ENCODE measurements at regions not wholly inside any gene's neighbourhood (a gene's known extent, or its start where the extent isn't known, plus 50 kb on each side); places are given as distances from the start of the nearest gene placed in this dataset.
"Not testable (repeated sequence)": the region's sequence is repeated elsewhere in the genome, so short reads cannot be mapped to it uniquely, and the experiment has no call there.

GRCh38 chr20:50449738-50450492, 60.3 kb upstream of the PTPN1 start:
- no peaks in the 10 kb centered on the region for H3K36me3 ChIP-seq (ENCODE audit: control insufficient read depth, insufficient read depth, low read length, severe bottlenecking)
- DNase-seq (ENCODE audit: low read depth) = no peak
- H3K27me3 ChIP-seq (replicated peaks; ENCODE audit: control insufficient read depth, insufficient read depth, low read length) = no peaks in the 10 kb centered on the region
- no peak overlapping the region for H3K4me3 ChIP-seq (ENCODE audit: low read length)
- H3K4me1 ChIP-seq (ENCODE audit: control insufficient read depth, insufficient read depth, low read length) = peaks cover 31% of the 10 kb centered on the region
- H3K9me3 ChIP-seq (ENCODE audit: control insufficient read depth, low read length) = no peaks in the 10 kb centered on the region
- peak overlapping the region; percentile 21 for H3K9ac ChIP-seq (ENCODE audit: low read length)

DNA sequence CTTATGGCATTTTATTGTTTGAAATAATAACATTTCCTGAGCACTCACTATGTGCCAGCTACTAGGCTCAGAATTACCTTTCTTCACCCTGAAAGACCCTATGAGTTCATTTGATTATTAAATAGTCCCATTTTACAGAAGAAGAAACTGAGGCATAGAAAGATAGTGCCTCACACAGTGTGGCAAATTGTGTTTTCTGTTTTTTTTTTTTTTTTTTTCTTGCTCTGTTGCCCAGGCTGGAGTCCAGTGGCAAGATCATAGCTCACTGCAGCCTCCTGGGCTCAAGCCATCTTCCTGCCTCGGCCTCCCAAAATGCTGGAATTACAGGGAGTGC, 59.7 kb upstream of the PTPN1 start:
- Histone ChIP-seq H3K36me3 (ENCODE audit: control insufficient read depth, insufficient read depth, low read length, severe bottlenecking) (no peaks in the 10 kb centered on the region), H3K9ac (ENCODE audit: low read length) (peak overlapping the region; percentile 21), H3K4me1 (ENCODE audit: control insufficient read depth, insufficient read depth, low read length) (peaks cover 31% of the 10 kb centered on the region), H3K27me3 (replicated peaks; ENCODE audit: control insufficient read depth, insufficient read depth, low read length) (no peaks in the 10 kb centered on the region), H3K4me3 (ENCODE audit: low read length) (no peak overlapping the region), H3K9me3 (ENCODE audit: control insufficient read depth, low read length) (no peaks in the 10 kb centered on the region)
- DNase-seq (ENCODE audit: low read depth) = no peak

GRCh38 chr20:50450881-50451752, 59.1 kb upstream of the PTPN1 start:
- H3K4me3 ChIP-seq (ENCODE audit: low read length) = peak overlapping the region; percentile 53

DNA sequence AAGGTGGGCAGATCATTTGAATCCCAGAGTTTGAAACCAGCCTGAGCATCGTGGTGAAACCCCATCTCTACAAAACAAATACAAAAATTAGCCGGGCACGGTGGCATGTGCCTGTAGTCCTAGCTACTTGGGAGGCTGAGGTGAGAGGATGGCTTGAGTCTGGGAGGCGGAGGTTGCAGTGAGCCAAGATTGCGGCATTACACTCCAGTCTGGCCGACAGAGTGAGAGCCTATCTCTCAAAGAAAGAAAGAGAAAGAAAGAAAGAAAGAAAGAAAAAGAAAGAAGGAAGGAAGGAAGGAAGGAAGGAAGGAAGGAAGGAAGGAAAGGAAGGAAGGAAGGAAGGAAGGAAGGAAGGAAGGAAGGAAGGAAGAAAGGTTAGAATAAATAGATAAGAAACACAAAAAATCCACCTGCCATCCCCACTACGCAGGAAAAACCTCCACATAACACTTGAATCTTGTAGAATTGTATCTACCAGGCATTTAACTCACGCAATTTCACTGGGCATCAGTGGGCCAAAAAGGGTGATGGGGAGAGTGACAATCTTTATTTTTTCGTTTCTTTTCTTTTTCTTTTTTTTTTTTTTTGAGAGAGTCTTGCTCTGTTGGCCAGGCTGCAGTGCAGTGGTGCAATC, 58.3 kb upstream of the PTPN1 start:
- H3K9me3 ChIP-seq (ENCODE audit: control insufficient read depth, low read length); H3K27me3 ChIP-seq (replicated peaks; ENCODE audit: control insufficient read depth, insufficient read depth, low read length); H3K36me3 ChIP-seq (ENCODE audit: control insufficient read depth, insufficient read depth, low read length, severe bottlenecking); DNase-seq (ENCODE audit: low read depth): not testable (repeated sequence)
- peak overlapping the region; percentile 69 for H3K9ac ChIP-seq (ENCODE audit: low read length)
- peaks cover 31% of the 10 kb centered on the region for H3K4me1 ChIP-seq (ENCODE audit: control insufficient read depth, insufficient read depth, low read length)
- H3K4me3 ChIP-seq (ENCODE audit: low read length) = peak overlapping the region; percentile 53

More at GRCh38 chr20:50450881-50451752, 59.1 kb upstream of the PTPN1 start:
- peak overlapping the region; percentile 69 for H3K9ac ChIP-seq (ENCODE audit: low read length)
- H3K36me3 ChIP-seq (ENCODE audit: control insufficient read depth, insufficient read depth, low read length, severe bottlenecking) = no peaks in the 10 kb centered on the region
- H3K4me1 ChIP-seq (ENCODE audit: control insufficient read depth, insufficient read depth, low read length) = peaks cover 31% of the 10 kb centered on the region
- H3K27me3 ChIP-seq (replicated peaks; ENCODE audit: control insufficient read depth, insufficient read depth, low read length) = no peaks in the 10 kb centered on the region
- peak; percentile 67 for DNase-seq (ENCODE audit: low read depth)
- no peaks in the 10 kb centered on the region for H3K9me3 ChIP-seq (ENCODE audit: control insufficient read depth, low read length)

GRCh38 chr20:50453533-50454244, 56.5 kb upstream of the PTPN1 start:
- DNase-seq (ENCODE audit: low read depth) = no peak
- Histone ChIP-seq H3K4me1 (ENCODE audit: control insufficient read depth, insufficient read depth, low read length) (peaks cover 30% of the 10 kb centered on the region), H3K4me3 (ENCODE audit: low read length) (no peak overlapping the region), H3K27me3 (replicated peaks; ENCODE audit: control insufficient read depth, insufficient read depth, low read length) (no peaks in the 10 kb centered on the region), H3K9me3 (ENCODE audit: control insufficient read depth, low read length) (no peaks in the 10 kb centered on the region), H3K9ac (ENCODE audit: low read length) (no peak overlapping the region), H3K36me3 (ENCODE audit: control insufficient read depth, insufficient read depth, low read length, severe bottlenecking) (no peaks in the 10 kb centered on the region)

DNA sequence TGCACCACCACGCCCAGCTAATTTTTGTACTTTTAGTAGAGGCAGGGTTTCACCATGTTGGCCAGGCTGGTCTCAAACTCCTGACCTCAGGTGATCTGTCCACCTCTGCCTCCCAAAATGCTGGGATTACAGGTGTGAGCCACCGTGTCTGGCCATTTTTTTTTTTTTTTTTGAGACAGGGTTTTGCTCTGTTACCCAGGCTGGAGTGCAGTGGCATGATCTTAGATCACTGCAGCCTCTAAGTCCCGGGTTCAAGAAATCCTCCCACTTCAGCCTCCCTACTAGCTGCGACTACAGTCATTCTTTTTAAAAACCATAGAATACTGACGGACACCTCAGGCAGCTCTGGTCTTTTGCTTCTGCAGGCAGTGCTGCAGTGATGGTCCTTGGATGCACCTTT, 54.9 kb upstream of the PTPN1 start:
- not testable (repeated sequence) for H3K36me3 ChIP-seq (ENCODE audit: control insufficient read depth, insufficient read depth, low read length, severe bottlenecking); H3K4me3 ChIP-seq (ENCODE audit: low read length); H3K27me3 ChIP-seq (replicated peaks; ENCODE audit: control insufficient read depth, insufficient read depth, low read length); DNase-seq (ENCODE audit: low read depth); H3K9ac ChIP-seq (ENCODE audit: low read length); H3K9me3 ChIP-seq (ENCODE audit: control insufficient read depth, low read length)
- peaks cover 17% of the 10 kb centered on the region for H3K4me1 ChIP-seq (ENCODE audit: control insufficient read depth, insufficient read depth, low read length)

DNA sequence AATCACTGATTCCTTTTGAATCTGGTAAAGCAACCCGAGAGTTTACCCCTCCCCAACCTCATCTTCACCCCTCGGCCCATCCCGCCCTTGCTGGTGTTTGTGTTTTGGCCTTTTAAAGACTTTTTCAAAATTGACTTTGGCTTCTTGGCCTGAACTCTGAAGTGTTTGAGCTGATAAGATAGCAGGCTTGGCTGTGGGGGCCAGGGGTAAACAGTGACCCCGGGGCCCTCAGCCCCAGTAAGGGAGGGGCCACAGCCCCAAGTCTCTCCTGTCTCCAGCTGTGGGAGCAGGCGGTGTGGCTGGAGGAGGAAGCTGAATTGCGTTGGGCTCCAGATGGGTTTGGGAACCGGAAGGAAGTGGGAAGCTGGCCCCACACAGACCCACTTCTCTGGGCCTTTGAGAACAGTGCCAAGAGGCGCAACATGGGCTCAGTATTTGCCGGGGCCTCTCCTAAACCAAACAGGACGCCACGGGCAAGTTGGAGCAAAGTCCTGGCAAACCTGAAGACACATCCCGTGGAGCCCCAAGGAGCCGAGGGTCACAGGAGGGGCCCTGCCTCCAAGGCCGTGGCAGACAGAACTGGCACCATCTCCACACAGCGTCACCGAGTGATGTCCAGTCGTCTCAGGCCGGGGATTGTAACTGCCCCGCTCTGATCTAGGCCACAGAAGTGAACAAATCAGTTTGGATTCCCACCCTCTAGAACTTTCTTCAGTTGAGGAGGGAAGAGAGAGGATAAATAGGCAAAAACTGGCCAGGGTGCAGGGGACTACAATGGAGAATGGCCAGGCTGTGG, 54.3 kb upstream of the PTPN1 start:
- no peak overlapping the region for H3K9ac ChIP-seq (ENCODE audit: low read length)
- no peaks in the 10 kb centered on the region for H3K27me3 ChIP-seq (replicated peaks; ENCODE audit: control insufficient read depth, insufficient read depth, low read length)
- DNase-seq (ENCODE audit: low read depth) = no peak
- H3K36me3 ChIP-seq (ENCODE audit: control insufficient read depth, insufficient read depth, low read length, severe bottlenecking) = no peaks in the 10 kb centered on the region
- H3K9me3 ChIP-seq (ENCODE audit: control insufficient read depth, low read length) = no peaks in the 10 kb centered on the region
- no peak overlapping the region for H3K4me3 ChIP-seq (ENCODE audit: low read length)
- H3K4me1 ChIP-seq (ENCODE audit: control insufficient read depth, insufficient read depth, low read length) = peaks cover 16% of the 10 kb centered on the region

GRCh38 chr20:50456452-50457324, 53.5 kb upstream of the PTPN1 start:
- Histone ChIP-seq H3K9me3 (ENCODE audit: control insufficient read depth, low read length) (no peaks in the 10 kb centered on the region), H3K9ac (ENCODE audit: low read length) (no peak overlapping the region), H3K27me3 (replicated peaks; ENCODE audit: control insufficient read depth, insufficient read depth, low read length) (no peaks in the 10 kb centered on the region), H3K4me3 (ENCODE audit: low read length) (no peak overlapping the region), H3K36me3 (ENCODE audit: control insufficient read depth, insufficient read depth, low read length, severe bottlenecking) (no peaks in the 10 kb centered on the region), H3K4me1 (ENCODE audit: control insufficient read depth, insufficient read depth, low read length) (peaks cover 11% of the 10 kb centered on the region)
- no peak for DNase-seq (ENCODE audit: low read depth)

DNA sequence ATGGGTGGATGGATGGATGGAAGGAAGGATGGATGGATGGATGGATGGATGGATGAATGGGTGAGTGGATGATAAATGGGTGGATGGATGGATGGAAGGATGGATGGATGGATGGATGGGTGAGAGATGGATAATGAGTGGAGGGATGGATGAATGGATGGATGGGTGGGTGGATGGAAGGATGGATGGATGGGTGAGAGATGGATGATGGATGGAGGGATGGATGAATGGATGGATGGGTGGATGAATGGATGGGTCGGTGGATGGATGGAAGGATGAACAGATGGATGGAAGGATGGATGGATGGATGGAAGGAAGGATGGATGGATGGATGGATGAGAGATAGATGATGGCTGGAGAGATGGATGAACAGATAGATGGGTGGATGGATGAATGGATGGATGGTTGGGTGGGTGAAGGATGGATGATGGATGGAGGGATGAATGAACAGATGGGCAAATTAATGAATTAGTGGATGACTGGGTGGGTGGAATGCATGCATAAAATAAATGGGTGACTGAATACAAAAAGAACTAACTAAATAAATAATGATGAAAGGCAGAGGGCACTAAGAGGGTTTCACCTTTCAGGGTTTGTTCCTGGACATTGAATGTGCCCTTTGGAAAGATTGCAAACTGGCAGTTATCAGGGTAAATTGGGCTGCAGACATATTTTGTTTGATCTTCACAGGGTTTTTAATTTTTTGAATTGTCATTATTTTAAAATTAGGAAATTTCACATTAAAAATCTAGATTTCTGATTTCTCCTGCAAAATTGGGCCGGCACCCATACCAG, 50.9 kb upstream of the PTPN1 start:
- no peak for DNase-seq (ENCODE audit: low read depth)
- no peak overlapping the region for H3K4me3 ChIP-seq (ENCODE audit: low read length)
- H3K27me3 ChIP-seq (replicated peaks; ENCODE audit: control insufficient read depth, insufficient read depth, low read length) = no peaks in the 10 kb centered on the region
- no peaks in the 10 kb centered on the region for H3K36me3 ChIP-seq (ENCODE audit: control insufficient read depth, insufficient read depth, low read length, severe bottlenecking)
- H3K9ac ChIP-seq (ENCODE audit: low read length) = no peak overlapping the region
- peaks cover 27% of the 10 kb centered on the region for H3K4me1 ChIP-seq (ENCODE audit: control insufficient read depth, insufficient read depth, low read length)
- no peaks in the 10 kb centered on the region for H3K9me3 ChIP-seq (ENCODE audit: control insufficient read depth, low read length)

All from adipocyte (in vitro differentiated cells).